OCI-LY7 (cell line): ENCODE measurements at regions not wholly inside any gene's neighbourhood (a gene's known extent, or its start where the extent isn't known, plus 50 kb on each side); places are given as distances from the start of the nearest gene placed in this dataset.

Source experiments
- CTCF ChIP-seq: fragments of 200-600 bp; sonication (generic); conservative IDR thresholded peaks from 2 replicates; pipeline ENCODE4 v1.5.1; 2014; ENCODE audit warnings: mild to moderate bottlenecking, antibody characterized with exemption, low read length, moderate library complexity, mixed read lengths
- EZH2phosphoT487 ChIP-seq: fragments of 200-600 bp; sonication (generic); IDR thresholded peaks from 2 replicates; pipeline ENCODE4 v1.6.1; 2018; ENCODE audit warnings: low read depth, borderline replicate concordance, mild to moderate bottlenecking, mixed run types, antibody characterized with exemption, low read length, moderate library complexity, mixed read lengths

GRCh38 chr12:104896146-104896545 lies 61.9 kb downstream of the SLC41A2 start:
- TF ChIP-seq CTCF = no peak
- no peak for TF ChIP-seq EZH2phosphoT487
